ENCODE measurements at regions not wholly inside any gene's neighbourhood (a gene's known extent, or its start where the extent isn't known, plus 50 kb on each side); places are given as distances from the start of the nearest gene placed in this dataset.

- H3K27ac ChIP-seq = no peak overlapping the region
- peaks cover 0 to 14% of the 10 kb centered on the region in 2 donors for H3K4me1 ChIP-seq
- no peaks in the 10 kb centered on the region for H3K9me3 ChIP-seq
- no peak for TF ChIP-seq CTCF (IDR thresholded peaks at IDR 0.05)
- no peak for DNase-seq (ENCODE audit: low spot score)
- no peak overlapping the region for H3K4me3 ChIP-seq
- H3K36me3 ChIP-seq = no peaks in the 10 kb centered on the region
- no peaks in the 10 kb centered on the region for H3K27me3 ChIP-seq
These were observed 64.1 kb upstream of the ACOT11 start for GRCh38 chr1:54483875-54484437.

GRCh38 chr1:54481201-54481884 is 66.7 kb upstream of the ACOT11 start:
- Histone ChIP-seq H3K4me3 (no peak overlapping the region), H3K27ac (no peak overlapping the region), H3K4me1 (no peaks in the 10 kb centered on the region), H3K27me3 (no peaks in the 10 kb centered on the region), H3K9me3 (no peaks in the 10 kb centered on the region), H3K36me3 (no peaks in the 10 kb centered on the region)
- TF ChIP-seq CTCF (IDR thresholded peaks at IDR 0.05) = no peak
- no peak for DNase-seq (ENCODE audit: low spot score)

DNA sequence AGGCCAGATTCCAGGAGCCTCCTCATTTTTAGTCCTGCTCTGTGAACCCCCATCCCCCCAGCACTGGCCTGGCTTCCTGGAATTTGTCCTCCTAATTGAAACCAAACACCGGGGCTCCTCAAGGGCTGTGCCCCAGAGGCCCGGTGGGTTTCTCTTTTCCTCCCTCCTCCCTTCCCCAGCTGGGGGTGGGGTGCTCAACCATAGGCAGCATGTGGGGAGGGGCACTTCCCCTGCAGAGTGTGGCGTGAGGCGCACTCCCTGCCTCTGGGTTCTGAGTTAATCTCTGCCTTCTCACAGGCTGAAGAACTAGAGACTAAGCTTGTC is 67.5 kb upstream of the ACOT11 start:
- no peak for TF ChIP-seq CTCF (IDR thresholded peaks at IDR 0.05)
- no peak overlapping the region for H3K27ac ChIP-seq

GRCh38 chr1:54479841-54480524 is 68.0 kb upstream of the ACOT11 start:
- no peak for TF ChIP-seq CTCF (IDR thresholded peaks at IDR 0.05)
- Histone ChIP-seq H3K9me3 (no peaks in the 10 kb centered on the region), H3K4me3 (no peak overlapping the region), H3K36me3 (no peaks in the 10 kb centered on the region), H3K27ac (no peak overlapping the region), H3K27me3 (no peaks in the 10 kb centered on the region), H3K4me1 (peaks cover 0 to 10% of the 10 kb centered on the region in 2 donors)
- DNase-seq (ENCODE audit: low spot score) = no peak

More for the DNA sequence above, 67.5 kb upstream of the ACOT11 start:
- H3K36me3 ChIP-seq = no peaks in the 10 kb centered on the region
- no peaks in the 10 kb centered on the region for H3K27me3 ChIP-seq
- no peaks in the 10 kb centered on the region for H3K9me3 ChIP-seq
- no peak for DNase-seq (ENCODE audit: low spot score)
- H3K4me1 ChIP-seq = peaks cover 0 to 5% of the 10 kb centered on the region in 2 donors
- no peak overlapping the region for H3K4me3 ChIP-seq

DNA sequence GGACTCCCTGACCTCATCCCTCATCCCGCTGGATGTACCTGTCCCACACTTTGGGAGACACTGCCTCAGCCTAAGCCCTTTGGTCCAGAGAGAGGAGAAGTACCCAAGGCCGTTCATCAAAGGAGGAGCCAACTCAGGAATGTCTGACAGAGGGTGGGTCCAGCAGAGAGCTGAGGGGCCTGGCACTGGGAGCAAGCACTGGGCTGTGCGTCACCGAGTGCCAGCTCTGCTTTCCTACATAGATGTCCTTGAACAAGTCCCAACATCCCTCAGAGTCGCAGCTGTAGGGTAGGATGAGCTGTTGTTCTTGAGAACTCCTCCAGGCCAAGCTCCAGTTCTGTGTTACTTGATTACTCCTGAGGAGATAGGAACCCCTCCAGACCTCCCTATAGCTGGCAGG is 68.8 kb upstream of the ACOT11 start:
- Histone ChIP-seq H3K27ac (no peak overlapping the region), H3K4me3 (no peak overlapping the region), H3K9me3 (no peaks in the 10 kb centered on the region), H3K36me3 (no peaks in the 10 kb centered on the region), H3K4me1 (peaks cover 0 to 18% of the 10 kb centered on the region in 2 donors), H3K27me3 (no peaks in the 10 kb centered on the region)
- DNase-seq (ENCODE audit: low spot score) = no peak
- no peak for TF ChIP-seq CTCF (IDR thresholded peaks at IDR 0.05)
